ENCODE measurements at regions not wholly inside any gene's neighbourhood (a gene's known extent, or its start where the extent isn't known, plus 50 kb on each side); places are given as distances from the start of the nearest gene placed in this dataset.
"Not testable (repeated sequence)": the region's sequence is repeated elsewhere in the genome, so short reads cannot be mapped to it uniquely, and the experiment has no call there.

- no peak for TF ChIP-seq CTCF (IDR thresholded peaks at IDR 0.05; ENCODE audit: low read depth, low read length)
- no peak for DNase-seq (ENCODE audit: extremely low read depth, low read depth)
These were observed 1100.3 kb downstream of the TBL1XR1 start for GRCh38 chr3:176097027-176097426.

- not testable (repeated sequence) for DNase-seq (ENCODE audit: extremely low read depth, low read depth)
These were observed 1103.4 kb downstream of the TBL1XR1 start for GRCh38 chr3:176093892-176094291.

- TF ChIP-seq CTCF (IDR thresholded peaks at IDR 0.05; ENCODE audit: low read depth, low read length) = no peak
These were observed 1106.6 kb downstream of the TBL1XR1 start for GRCh38 chr3:176090727-176091126.

GRCh38 chr3:176088962-176089383, 1108.3 kb downstream of the TBL1XR1 start:
- DNase-seq (ENCODE audit: extremely low read depth, low read depth) = no peak
- no peak for TF ChIP-seq CTCF (IDR thresholded peaks at IDR 0.05; ENCODE audit: low read depth, low read length)

More at GRCh38 chr3:176090727-176091126, 1106.6 kb downstream of the TBL1XR1 start:
- DNase-seq (ENCODE audit: extremely low read depth, low read depth) = no peak

- no peak for DNase-seq (ENCODE audit: extremely low read depth, low read depth)
- no peak for TF ChIP-seq CTCF (IDR thresholded peaks at IDR 0.05; ENCODE audit: low read depth, low read length)
These were observed 1110.1 kb downstream of the TBL1XR1 start for GRCh38 chr3:176087066-176087697.

- no peak for TF ChIP-seq CTCF (IDR thresholded peaks at IDR 0.05; ENCODE audit: low read depth, low read length)
- DNase-seq (ENCODE audit: extremely low read depth, low read depth) = no peak
These were observed 1117.5 kb downstream of the TBL1XR1 start for GRCh38 chr3:176079785-176080184.

GRCh38 chr3:176078906-176079305, 1118.4 kb downstream of the TBL1XR1 start:
- TF ChIP-seq CTCF (IDR thresholded peaks at IDR 0.05; ENCODE audit: low read depth, low read length) = no peak
- DNase-seq (ENCODE audit: extremely low read depth, low read depth) = no peak

GRCh38 chr3:176075491-176075890, 1121.8 kb downstream of the TBL1XR1 start:
- no peak for DNase-seq (ENCODE audit: extremely low read depth, low read depth)
- no peak for TF ChIP-seq CTCF (IDR thresholded peaks at IDR 0.05; ENCODE audit: low read depth, low read length)

All from AG09319 (cell line).